ENCODE measurements at regions not wholly inside any gene's neighbourhood (a gene's known extent, or its start where the extent isn't known, plus 50 kb on each side); places are given as distances from the start of the nearest gene placed in this dataset.

GRCh38 chr10:131424053-131424452 is 112.5 kb upstream of the TCERG1L start:
- Histone ChIP-seq H3K27ac (ENCODE audit: extremely low read length, insufficient read depth, low read length) (no peak overlapping the region), H3K27me3 (ENCODE audit: control insufficient read depth in 1 of 2, insufficient read depth in 2 of 2, low read length in 2 of 2) (peaks cover 1 to 33% of the 10 kb centered on the region in 2 experiments; a peak in 3 of 5 replicates), H3K9me3 (ENCODE audit: low read length) (no peaks in the 10 kb centered on the region), H4K20me1 (ENCODE audit: insufficient read depth, low read length) (no peaks in the 10 kb centered on the region), H3K9ac (ENCODE audit: insufficient read depth, low read depth, low read length) (no peak overlapping the region), H3K4me3 (replicated peaks in 1 of 3; ENCODE audit: insufficient read depth in 1 of 3, low read depth in 2 of 3, low read length in 3 of 3) (no peak overlapping the region), H2AFZ (ENCODE audit: low read length) (no peak overlapping the region), H3K79me2 (ENCODE audit: insufficient read depth, low read length) (no peaks in the 10 kb centered on the region), H3K4me1 (ENCODE audit: insufficient read depth, low read length) (no peaks in the 10 kb centered on the region), H3K36me3 (replicated peaks in 1 of 2; ENCODE audit: control insufficient read depth in 1 of 2, insufficient read depth in 2 of 2, low read length in 2 of 2) (no peaks in the 10 kb centered on the region), H3K4me2 (ENCODE audit: low read depth, low read length) (no peak overlapping the region)
- DNase-seq (ENCODE audit: low spot score) (no peak), ATAC-seq (no peak), FAIRE-seq (no peak)
- in situ Hi-C loops (cut with HindIII; ENCODE audit: extremely low pct_ligation_motif_present, low pct_unique_long_range_greater_than_20kb), result no loop called here
- 19% methylated on average over 6 of the region's 6 CpGs for WGBS (ENCODE audit: low lambda C conversion rate)
- intact Hi-C loops (cut with micrococcal nuclease; ENCODE audit: unreplicated experiment), result no loop called here
- ChIA-PET CTCF (ENCODE audit: low intra/inter-chr PET ratio, low total read pairs) (no interaction called here), POLR2A (no interaction called here)
- no TSS peak for BruUV-seq (replicated peaks)
- TF ChIP-seq ZNF670 (CRISPR knock-in tag; IDR thresholded peaks at IDR 0.05; ENCODE audit: borderline replicate concordance), result no peak
- TF ChIP-seq KLF12 (CRISPR knock-in tag; IDR thresholded peaks at IDR 0.05; ENCODE audit: borderline replicate concordance), result no peak
- no peak for TF ChIP-seq ATAD3A (CRISPR knock-in tag; IDR thresholded peaks at IDR 0.05)

- in situ Hi-C loops (cut with HindIII; ENCODE audit: extremely low pct_ligation_motif_present, low pct_unique_long_range_greater_than_20kb) (no loop called here), intact Hi-C loops (cut with micrococcal nuclease; ENCODE audit: unreplicated experiment) (no loop called here)
- Histone ChIP-seq H3K4me3 (replicated peaks in 1 of 3; ENCODE audit: insufficient read depth in 1 of 3, low read depth in 2 of 3, low read length in 3 of 3) (no peak overlapping the region), H3K27me3 (ENCODE audit: control insufficient read depth in 1 of 2, insufficient read depth in 2 of 2, low read length in 2 of 2) (peaks cover 1 to 42% of the 10 kb centered on the region in 2 experiments; a peak in 3 of 5 replicates), H3K4me2 (ENCODE audit: low read depth, low read length) (no peak overlapping the region), H4K20me1 (ENCODE audit: insufficient read depth, low read length) (no peaks in the 10 kb centered on the region), H2AFZ (ENCODE audit: low read length) (no peak overlapping the region), H3K9ac (ENCODE audit: insufficient read depth, low read depth, low read length) (no peak overlapping the region), H3K79me2 (ENCODE audit: insufficient read depth, low read length) (no peaks in the 10 kb centered on the region), H3K36me3 (replicated peaks in 1 of 2; ENCODE audit: control insufficient read depth in 1 of 2, insufficient read depth in 2 of 2, low read length in 2 of 2) (no peaks in the 10 kb centered on the region), H3K9me3 (ENCODE audit: low read length) (no peaks in the 10 kb centered on the region), H3K27ac (ENCODE audit: extremely low read length, insufficient read depth, low read length) (no peak overlapping the region), H3K4me1 (ENCODE audit: insufficient read depth, low read length) (no peaks in the 10 kb centered on the region)
- no peak for FAIRE-seq
- CTCF ChIA-PET (ENCODE audit: low intra/inter-chr PET ratio, low total read pairs), result no interaction called here
- no peak for ATAC-seq
- DNase-seq (ENCODE audit: low spot score), result no peak
- BruUV-seq (replicated peaks), result no TSS peak
- POLR2A ChIA-PET, result no interaction called here
- 25% methylated on average over 11 of the region's 12 CpGs for WGBS (ENCODE audit: low lambda C conversion rate)
- TF ChIP-seq SOX6 (IDR thresholded peaks at IDR 0.05) (no peak), SOX6 (CRISPR knock-in tag; IDR thresholded peaks at IDR 0.05) (no peak), ZNF792 (CRISPR knock-in tag; IDR thresholded peaks at IDR 0.05) (no peak), FUBP1 (CRISPR knock-in tag; IDR thresholded peaks at IDR 0.05; ENCODE audit: borderline replicate concordance) (no peak), MIXL1 (CRISPR knock-in tag; IDR thresholded peaks at IDR 0.05) (no peak), ZNF142 (CRISPR knock-in tag; IDR thresholded peaks at IDR 0.05) (no peak)
These were observed 113.4 kb upstream of the TCERG1L start for GRCh38 chr10:131424836-131425491.
